ENCODE measurements at regions not wholly inside any gene's neighbourhood (a gene's known extent, or its start where the extent isn't known, plus 50 kb on each side); places are given as distances from the start of the nearest gene placed in this dataset.

- TF ChIP-seq SIX5 (IDR thresholded peaks at IDR 0.05; ENCODE audit: low read depth, low read length): no peak
- TF ChIP-seq CHD1 (IDR thresholded peaks at IDR 0.05; ENCODE audit: low read depth, low read length): no peak
- no peak for TF ChIP-seq POLR2AphosphoS5 (IDR thresholded peaks at IDR 0.05; ENCODE audit: low read depth, low read length)
- no peak for TF ChIP-seq PHF8 (conservative IDR thresholded peaks at IDR 0.05; ENCODE audit: low read depth, low read length)
Observed at GRCh38 chr21:31580866-31581276, 78.6 kb upstream of the SOD1 start.
